ENCODE measurements at regions not wholly inside any gene's neighbourhood (a gene's known extent, or its start where the extent isn't known, plus 50 kb on each side); places are given as distances from the start of the nearest gene placed in this dataset.
A peak's percentile ranks its signal among the peaks of the same experiment; 100 is the strongest.

DNA sequence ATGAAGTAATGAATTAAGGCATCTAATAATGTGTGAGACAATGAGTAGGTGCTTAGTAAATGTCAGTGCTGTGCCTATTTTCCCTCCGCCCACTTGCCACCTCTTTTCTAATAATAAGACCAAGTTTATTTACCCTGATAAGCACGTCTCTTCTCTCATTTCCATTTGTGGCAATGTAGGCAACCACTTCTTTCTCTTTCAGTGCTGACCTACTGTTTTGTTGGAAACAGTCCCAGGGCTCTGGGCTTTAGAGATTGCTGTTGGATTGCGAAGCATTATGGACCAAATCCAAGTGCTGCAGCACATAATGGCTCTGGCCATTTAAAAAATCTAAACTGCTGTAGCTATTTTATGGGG lies 141.3 kb upstream of the PLEKHG7 start (continued):
- TF ChIP-seq E2F4 (IDR thresholded peaks at IDR 0.05; ENCODE audit: low read depth, low read length) = no peak
- TF ChIP-seq, protein P1, sequence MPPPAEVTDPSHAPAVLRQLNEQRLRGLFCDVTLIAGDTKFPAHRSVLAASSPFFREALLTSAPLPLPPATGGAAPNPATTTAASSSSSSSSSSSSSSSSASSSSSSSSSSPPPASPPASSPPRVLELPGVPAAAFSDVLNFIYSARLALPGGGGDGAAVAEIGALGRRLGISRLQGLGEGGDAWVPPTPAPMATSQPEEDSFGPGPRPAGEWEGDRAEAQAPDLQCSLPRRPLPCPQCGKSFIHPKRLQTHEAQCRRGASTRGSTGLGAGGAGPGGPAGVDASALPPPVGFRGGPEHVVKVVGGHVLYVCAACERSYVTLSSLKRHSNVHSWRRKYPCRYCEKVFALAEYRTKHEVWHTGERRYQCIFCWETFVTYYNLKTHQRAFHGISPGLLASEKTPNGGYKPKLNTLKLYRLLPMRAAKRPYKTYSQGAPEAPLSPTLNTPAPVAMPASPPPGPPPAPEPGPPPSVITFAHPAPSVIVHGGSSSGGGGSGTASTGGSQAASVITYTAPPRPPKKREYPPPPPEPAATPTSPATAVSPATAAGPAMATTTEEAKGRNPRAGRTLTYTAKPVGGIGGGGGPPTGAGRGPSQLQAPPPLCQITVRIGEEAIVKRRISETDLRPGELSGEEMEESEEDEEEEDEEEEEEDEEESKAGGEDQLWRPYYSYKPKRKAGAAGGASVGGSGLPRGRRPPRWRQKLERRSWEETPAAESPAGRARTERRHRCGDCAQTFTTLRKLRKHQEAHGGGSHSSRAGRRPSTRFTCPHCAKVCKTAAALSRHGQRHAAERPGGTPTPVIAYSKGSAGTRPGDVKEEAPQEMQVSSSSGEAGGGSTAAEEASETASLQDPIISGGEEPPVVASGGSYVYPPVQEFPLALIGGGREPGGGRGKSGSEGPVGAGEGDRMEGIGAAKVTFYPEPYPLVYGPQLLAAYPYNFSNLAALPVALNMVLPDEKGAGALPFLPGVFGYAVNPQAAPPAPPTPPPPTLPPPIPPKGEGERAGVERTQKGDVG (CRISPR knock-in tag; IDR thresholded peaks at IDR 0.05) = no peak
- peak in 1 of 2 experiments; percentile 35; a peak in 1 of 4 replicates for TF ChIP-seq EP300 (IDR thresholded peaks at IDR 0.05; ENCODE audit: borderline replicate concordance in 1 of 2, control insufficient read depth in 1 of 2, low read depth in 2 of 2, low read length in 2 of 2)
- TF ChIP-seq FOXK2 (IDR thresholded peaks at IDR 0.05) = no peak
- peak in 1 of 2 experiments; percentile 68; a peak in 1 of 4 replicates for TF ChIP-seq SRF (IDR thresholded peaks at IDR 0.05; ENCODE audit: low read depth in 2 of 2, low read length in 2 of 2)
- TF ChIP-seq SMC3 (IDR thresholded peaks at IDR 0.05; ENCODE audit: borderline replicate concordance, low read length) = no peak
- TF ChIP-seq NFXL1 (IDR thresholded peaks at IDR 0.05; ENCODE audit: borderline replicate concordance) = no peak
- no peak for TF ChIP-seq EED (IDR thresholded peaks at IDR 0.05; ENCODE audit: low read depth)
- TF ChIP-seq RUNX3 (IDR thresholded peaks at IDR 0.05; ENCODE audit: low read length) = peak; percentile 41; the same call in 1 of the 2 replicates
- no peak for TF ChIP-seq HDGF (IDR thresholded peaks at IDR 0.05)
- no peak for TF ChIP-seq POLR2AphosphoS5 (IDR thresholded peaks at IDR 0.05; ENCODE audit: low read length)
- TF ChIP-seq CBX5 (IDR thresholded peaks at IDR 0.05; ENCODE audit: low read depth) = no peak

Data from GM12878 (cell line).